GM23338 (cell line): ENCODE measurements at regions not wholly inside any gene's neighbourhood (a gene's known extent, or its start where the extent isn't known, plus 50 kb on each side); places are given as distances from the start of the nearest gene placed in this dataset.

Source experiments
- CREB1 ChIP-seq: fragments of 250-450 bp; sonication (Bioruptor Pico); IDR thresholded peaks from 2 replicates; pipeline ENCODE4 v1.5.0; 2020; ENCODE audit warnings: low read depth, mild to moderate bottlenecking, moderate library complexity
- CTCF ChIP-seq, 2 experiments: fragments of 200-600 bp in 1 of 2; sonication (generic) in 1 of 2; conservative IDR thresholded peaks; 2 replicates each; pipeline versions ENCODE4 v1.5.1 to v1.6.1; 2016 to 2017; ENCODE audit warnings: antibody characterized with exemption in 2 of 2, low read depth in 2 of 2, mild to moderate bottlenecking in 2 of 2, moderate library complexity in 1 of 2
- EZH2 ChIP-seq: fragments of 200-600 bp; sonication (generic); IDR thresholded peaks from one replicate; pipeline ENCODE4 v1.8.0; 2017; ENCODE audit warnings: antibody characterized with exemption, mild to moderate bottlenecking, low read depth; ENCODE audit not compliant: unreplicated experiment
- EZH2phosphoT487 ChIP-seq: fragments of 200-600 bp; sonication (generic); IDR thresholded peaks from one replicate; pipeline ENCODE4 v1.8.1; 2018; ENCODE audit warnings: antibody characterized with exemption; ENCODE audit not compliant: unreplicated experiment
- POLR2AphosphoS5 ChIP-seq: IDR thresholded peaks from 2 replicates; pipeline ENCODE4 v1.6.1; 2016; ENCODE audit warnings: antibody characterized with exemption, low read depth
- STAT1 ChIP-seq: IDR thresholded peaks from one replicate; pipeline ENCODE4 v1.6.1; 2016; ENCODE audit warnings: antibody characterized with exemption; ENCODE audit not compliant: unreplicated experiment
- ZNF114 ChIP-seq: fragments of 250-450 bp; sonication (Bioruptor Pico); IDR thresholded peaks from 2 replicates; pipeline ENCODE4 v1.5.0; 2020; ENCODE audit warnings: mild to moderate bottlenecking, moderate library complexity
- ZNF331 ChIP-seq: fragments of 250-450 bp; sonication (Bioruptor Pico); IDR thresholded peaks from 2 replicates; pipeline ENCODE4 v1.5.0; 2020; ENCODE audit warnings: low read depth, mild to moderate bottlenecking, moderate library complexity
- TF ChIP-seq, protein P1 (sequence below): IDR thresholded peaks from one replicate; pipeline ENCODE4 v1.6.1; 2018; ENCODE audit warnings: antibody characterized with exemption; ENCODE audit not compliant: unreplicated experiment

- no peak for TF ChIP-seq ZNF114
- no peak for TF ChIP-seq POLR2AphosphoS5
- TF ChIP-seq, protein P1, sequence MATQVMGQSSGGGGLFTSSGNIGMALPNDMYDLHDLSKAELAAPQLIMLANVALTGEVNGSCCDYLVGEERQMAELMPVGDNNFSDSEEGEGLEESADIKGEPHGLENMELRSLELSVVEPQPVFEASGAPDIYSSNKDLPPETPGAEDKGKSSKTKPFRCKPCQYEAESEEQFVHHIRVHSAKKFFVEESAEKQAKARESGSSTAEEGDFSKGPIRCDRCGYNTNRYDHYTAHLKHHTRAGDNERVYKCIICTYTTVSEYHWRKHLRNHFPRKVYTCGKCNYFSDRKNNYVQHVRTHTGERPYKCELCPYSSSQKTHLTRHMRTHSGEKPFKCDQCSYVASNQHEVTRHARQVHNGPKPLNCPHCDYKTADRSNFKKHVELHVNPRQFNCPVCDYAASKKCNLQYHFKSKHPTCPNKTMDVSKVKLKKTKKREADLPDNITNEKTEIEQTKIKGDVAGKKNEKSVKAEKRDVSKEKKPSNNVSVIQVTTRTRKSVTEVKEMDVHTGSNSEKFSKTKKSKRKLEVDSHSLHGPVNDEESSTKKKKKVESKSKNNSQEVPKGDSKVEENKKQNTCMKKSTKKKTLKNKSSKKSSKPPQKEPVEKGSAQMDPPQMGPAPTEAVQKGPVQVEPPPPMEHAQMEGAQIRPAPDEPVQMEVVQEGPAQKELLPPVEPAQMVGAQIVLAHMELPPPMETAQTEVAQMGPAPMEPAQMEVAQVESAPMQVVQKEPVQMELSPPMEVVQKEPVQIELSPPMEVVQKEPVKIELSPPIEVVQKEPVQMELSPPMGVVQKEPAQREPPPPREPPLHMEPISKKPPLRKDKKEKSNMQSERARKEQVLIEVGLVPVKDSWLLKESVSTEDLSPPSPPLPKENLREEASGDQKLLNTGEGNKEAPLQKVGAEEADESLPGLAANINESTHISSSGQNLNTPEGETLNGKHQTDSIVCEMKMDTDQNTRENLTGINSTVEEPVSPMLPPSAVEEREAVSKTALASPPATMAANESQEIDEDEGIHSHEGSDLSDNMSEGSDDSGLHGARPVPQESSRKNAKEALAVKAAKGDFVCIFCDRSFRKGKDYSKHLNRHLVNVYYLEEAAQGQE = no peak
- no peak for TF ChIP-seq EZH2phosphoT487
- no peak for TF ChIP-seq CTCF (conservative IDR thresholded peaks at IDR 0.05; ENCODE audit: low read depth in 2 of 2)
- no peak for TF ChIP-seq EZH2
- no peak for TF ChIP-seq ZNF331
- TF ChIP-seq STAT1 = no peak
- TF ChIP-seq CREB1 (CRISPR knock-in tag) = no peak
These were observed 54.8 kb upstream of the ID3 start for GRCh38 chr1:23614032-23614660.
